ENCODE measurements at regions not wholly inside any gene's neighbourhood (a gene's known extent, or its start where the extent isn't known, plus 50 kb on each side); places are given as distances from the start of the nearest gene placed in this dataset.

- TF ChIP-seq CTCF (IDR thresholded peaks at IDR 0.05) (no peak), EP300 (IDR thresholded peaks at IDR 0.05; ENCODE audit: low read depth) (no peak)
Measured at GRCh38 chr9:107585465-107585864, 95.9 kb upstream of the KLF4 start.

All from transverse colon (tissue), 3 donors.